Gastrocnemius medialis (tissue), 4 donors: ENCODE measurements at regions not wholly inside any gene's neighbourhood (a gene's known extent, or its start where the extent isn't known, plus 50 kb on each side); places are given as distances from the start of the nearest gene placed in this dataset.

ENCODE experiments used
- CTCF ChIP-seq, 5 experiments: fragments of 450-650 bp in 3 of 5; fragments of 200-600 bp in 2 of 5; sonication (generic) in 2 of 5; IDR thresholded peaks in 4 of 5; conservative IDR thresholded peaks in 1 of 5; 1 replicate in 4 of 5; 2 replicates in 1 of 5; pipeline ENCODE4 v1.5.1; 2016 to 2019; ENCODE audit warnings: antibody characterized with exemption in 5 of 5, mild to moderate bottlenecking in 3 of 5, moderate library complexity in 3 of 5
- POLR2A ChIP-seq, 2 donors: fragments of 450-650 bp; IDR thresholded peaks; one replicate each; pipeline ENCODE4 v1.6.1; 2017; ENCODE audit warnings: antibody characterized with exemption in 2 of 2, mild to moderate bottlenecking in 2 of 2, moderate library complexity in 2 of 2

- TF ChIP-seq POLR2A (IDR thresholded peaks at IDR 0.05) (no peak), CTCF (IDR thresholded peaks at IDR 0.05 in 4 of 5, conservative IDR thresholded peaks at IDR 0.05 in 1 of 5) (no peak)
These were observed 609.2 kb upstream of the NXPH2 start for GRCh38 chr2:139389391-139389790.
